GM12865 (cell line): ENCODE measurements at regions not wholly inside any gene's neighbourhood (a gene's known extent, or its start where the extent isn't known, plus 50 kb on each side); places are given as distances from the start of the nearest gene placed in this dataset.
"Not testable (repeated sequence)": the region's sequence is repeated elsewhere in the genome, so short reads cannot be mapped to it uniquely, and the experiment has no call there.

ENCODE experiments used
- DNase-seq: peaks from one replicate; pipeline ENCODE4 v3.0.0; 2010; ENCODE audit warnings: low read depth
- H3K4me3 ChIP-seq: 2 replicates; pipeline ENCODE4 v1.5.1; 2011; ENCODE audit warnings: mild to moderate bottlenecking, low read depth, low read length, control low read depth
- CTCF ChIP-seq: IDR thresholded peaks from 2 replicates; pipeline ENCODE4 v1.5.1; 2011; ENCODE audit warnings: low read length, control low read depth, low read depth, inconsistent platforms; ENCODE audit not compliant: insufficient read depth; ENCODE audit errors: missing control alignments

GRCh38 chr7:32722837-32723236, 168.7 kb downstream of the KBTBD2 start:
- DNase-seq, H3K4me3 ChIP-seq: not testable (repeated sequence)

- no peak overlapping the region for H3K4me3 ChIP-seq
- no peak for TF ChIP-seq CTCF
These were observed 197.4 kb downstream of the KBTBD2 start for GRCh38 chr7:32694182-32694581.

GRCh38 chr7:32691965-32692815, 196.9 kb downstream of the AVL9 start:
- not testable (repeated sequence) for H3K4me3 ChIP-seq
- DNase-seq, result peak; percentile 33
- TF ChIP-seq CTCF, result peak; percentile 13

More at GRCh38 chr7:32694182-32694581, 197.4 kb downstream of the KBTBD2 start:
- no peak for DNase-seq

- not testable (repeated sequence) for H3K4me3 ChIP-seq, DNase-seq
These were observed 192.8 kb downstream of the AVL9 start for GRCh38 chr7:32688092-32688491.

- no peak for TF ChIP-seq CTCF
- DNase-seq, result no peak
- H3K4me3 ChIP-seq, result no peak overlapping the region
These were observed 185.9 kb downstream of the AVL9 start for GRCh38 chr7:32681174-32681518.

- H3K4me3 ChIP-seq, result no peak overlapping the region
- TF ChIP-seq CTCF, result no peak
- no peak for DNase-seq
These were observed 185.2 kb downstream of the AVL9 start for GRCh38 chr7:32680259-32681173.

GRCh38 chr7:32679192-32679591, 183.9 kb downstream of the AVL9 start:
- H3K4me3 ChIP-seq, result no peak overlapping the region
- no peak for TF ChIP-seq CTCF

GRCh38 chr7:32677593-32677992, 182.3 kb downstream of the AVL9 start:
- no peak for DNase-seq
- TF ChIP-seq CTCF, result no peak

More at GRCh38 chr7:32679192-32679591, 183.9 kb downstream of the AVL9 start:
- DNase-seq, result no peak

More at GRCh38 chr7:32677593-32677992, 182.3 kb downstream of the AVL9 start:
- H3K4me3 ChIP-seq, result no peak overlapping the region
